ENCODE measurements at regions not wholly inside any gene's neighbourhood (a gene's known extent, or its start where the extent isn't known, plus 50 kb on each side); places are given as distances from the start of the nearest gene placed in this dataset.

GRCh38 chr2:14720739-14721138 is 88.2 kb downstream of the LRATD1 start:
- ChIA-PET POLR2A (no interaction called here), CTCF (no interaction called here)
- Histone ChIP-seq H3K4me3 (ENCODE audit: control extremely low read depth in 1 of 5, extremely low read depth in 1 of 5, insufficient read depth in 1 of 5, low read depth in 2 of 5, low read length in 4 of 5) (no peak overlapping the region), H3K4me1 (ENCODE audit: control insufficient read depth in 2 of 2, insufficient read depth in 2 of 2, low read length in 2 of 2) (no peaks in the 10 kb centered on the region), H2AFZ (ENCODE audit: insufficient read depth, low read depth, low read length, poor library complexity, severe bottlenecking) (no peak overlapping the region), H3K36me3 (replicated peaks in 1 of 2; ENCODE audit: control extremely low read depth in 1 of 2, control insufficient read depth in 1 of 2, extremely low read depth in 1 of 2, insufficient read depth in 2 of 2, low read length in 1 of 2) (no peaks in the 10 kb centered on the region), H4K20me1 (ENCODE audit: control insufficient read depth, insufficient read depth, low read length, poor library complexity, severe bottlenecking) (no peaks in the 10 kb centered on the region), H3K9me3 (ENCODE audit: control extremely low read depth in 1 of 3, control insufficient read depth in 2 of 3, insufficient read depth in 1 of 3, low read length in 2 of 3) (no peaks in the 10 kb centered on the region), H3K27me3 (replicated peaks in 1 of 4; ENCODE audit: control extremely low read depth in 1 of 4, control insufficient read depth in 3 of 4, insufficient read depth in 4 of 4, low read length in 3 of 4) (no peaks in the 10 kb centered on the region), H3K9ac (ENCODE audit: low read length) (no peak overlapping the region), H3K27ac (ENCODE audit: low read length in 2 of 2) (no peak overlapping the region), H3K79me2 (ENCODE audit: control insufficient read depth, insufficient read depth, low read length) (no peaks in the 10 kb centered on the region), H3K4me2 (replicated peaks; ENCODE audit: low read depth, low read length, poor library complexity, severe bottlenecking) (no peak overlapping the region)
- TF ChIP-seq, protein P1, sequence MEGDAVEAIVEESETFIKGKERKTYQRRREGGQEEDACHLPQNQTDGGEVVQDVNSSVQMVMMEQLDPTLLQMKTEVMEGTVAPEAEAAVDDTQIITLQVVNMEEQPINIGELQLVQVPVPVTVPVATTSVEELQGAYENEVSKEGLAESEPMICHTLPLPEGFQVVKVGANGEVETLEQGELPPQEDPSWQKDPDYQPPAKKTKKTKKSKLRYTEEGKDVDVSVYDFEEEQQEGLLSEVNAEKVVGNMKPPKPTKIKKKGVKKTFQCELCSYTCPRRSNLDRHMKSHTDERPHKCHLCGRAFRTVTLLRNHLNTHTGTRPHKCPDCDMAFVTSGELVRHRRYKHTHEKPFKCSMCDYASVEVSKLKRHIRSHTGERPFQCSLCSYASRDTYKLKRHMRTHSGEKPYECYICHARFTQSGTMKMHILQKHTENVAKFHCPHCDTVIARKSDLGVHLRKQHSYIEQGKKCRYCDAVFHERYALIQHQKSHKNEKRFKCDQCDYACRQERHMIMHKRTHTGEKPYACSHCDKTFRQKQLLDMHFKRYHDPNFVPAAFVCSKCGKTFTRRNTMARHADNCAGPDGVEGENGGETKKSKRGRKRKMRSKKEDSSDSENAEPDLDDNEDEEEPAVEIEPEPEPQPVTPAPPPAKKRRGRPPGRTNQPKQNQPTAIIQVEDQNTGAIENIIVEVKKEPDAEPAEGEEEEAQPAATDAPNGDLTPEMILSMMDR (IDR thresholded peaks at IDR 0.05): no peak
- TF ChIP-seq EZH2 (IDR thresholded peaks at IDR 0.05; ENCODE audit: borderline replicate concordance, insufficient read depth, low read depth, low read length, poor library complexity, severe bottlenecking): no peak
- H3K27ac Mint-ChIP-seq: no peak overlapping the region
- WGBS (ENCODE audit: insufficient coverage): no CpG with 5 or more reads among the region's 2 CpGs
- no peak for ATAC-seq (ENCODE audit: low read depth)
- no peaks in the 10 kb centered on the region for H3K4me1 Mint-ChIP-seq
- H3K27me3 Mint-ChIP-seq: no peaks in the 10 kb centered on the region
- H3K9me3 Mint-ChIP-seq (ENCODE audit: insufficient read depth): no peaks in the 10 kb centered on the region
- DNase-seq: no peak
- intact Hi-C loops (cut with micrococcal nuclease): no loop called here
- H3K4me3 Mint-ChIP-seq: no peak overlapping the region

DNA sequence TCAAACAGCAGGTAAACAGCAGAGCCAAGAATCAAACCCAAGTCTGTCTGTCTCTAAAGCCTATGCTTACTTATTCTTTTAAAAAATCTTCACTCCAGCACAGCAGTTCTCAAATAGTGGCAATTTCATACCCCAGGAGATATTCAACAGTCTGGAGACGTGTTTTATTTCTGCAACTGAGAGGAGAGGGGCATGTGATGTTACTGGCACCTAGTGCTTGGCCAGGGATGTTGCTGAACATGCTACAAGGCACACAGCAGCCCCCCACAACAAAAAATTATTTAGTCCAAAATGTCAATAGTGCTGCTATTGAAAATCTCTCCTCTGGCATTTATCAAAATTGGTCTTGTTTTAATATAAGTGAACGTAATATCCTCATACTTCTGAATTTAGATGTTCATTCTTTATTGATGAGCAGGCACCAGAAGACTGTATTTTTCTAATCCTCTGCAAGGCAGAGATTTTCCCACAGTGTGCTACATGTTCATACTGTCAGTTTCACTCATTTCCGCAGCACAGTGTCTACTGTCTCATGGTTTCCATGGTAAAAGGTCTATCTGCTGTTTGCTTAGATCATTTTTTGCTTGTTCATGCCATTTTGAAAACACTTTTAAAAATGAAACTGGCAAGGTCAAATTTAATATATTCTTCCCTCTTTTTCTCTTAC is 90.5 kb downstream of the LRATD1 start:
- Mint-ChIP-seq H3K27me3 (no peaks in the 10 kb centered on the region), H3K4me1 (no peaks in the 10 kb centered on the region), H3K9me3 (ENCODE audit: insufficient read depth) (no peaks in the 10 kb centered on the region), H3K27ac (no peak overlapping the region), H3K4me3 (no peak overlapping the region)
- POLR2A ChIA-PET: no interaction called here
- Histone ChIP-seq H3K4me3 (ENCODE audit: control extremely low read depth in 1 of 5, extremely low read depth in 1 of 5, insufficient read depth in 1 of 5, low read depth in 2 of 5, low read length in 4 of 5) (no peak overlapping the region), H3K9ac (ENCODE audit: low read length) (no peak overlapping the region), H3K27me3 (replicated peaks in 1 of 4; ENCODE audit: control extremely low read depth in 1 of 4, control insufficient read depth in 3 of 4, insufficient read depth in 4 of 4, low read length in 3 of 4) (no peaks in the 10 kb centered on the region), H3K4me2 (replicated peaks; ENCODE audit: low read depth, low read length, poor library complexity, severe bottlenecking) (no peak overlapping the region), H3K36me3 (replicated peaks in 1 of 2; ENCODE audit: control extremely low read depth in 1 of 2, control insufficient read depth in 1 of 2, extremely low read depth in 1 of 2, insufficient read depth in 2 of 2, low read length in 1 of 2) (no peaks in the 10 kb centered on the region), H3K79me2 (ENCODE audit: control insufficient read depth, insufficient read depth, low read length) (no peaks in the 10 kb centered on the region), H3K4me1 (ENCODE audit: control insufficient read depth in 2 of 2, insufficient read depth in 2 of 2, low read length in 2 of 2) (no peaks in the 10 kb centered on the region), H2AFZ (ENCODE audit: insufficient read depth, low read depth, low read length, poor library complexity, severe bottlenecking) (no peak overlapping the region), H3K27ac (ENCODE audit: low read length in 2 of 2) (no peak overlapping the region), H3K9me3 (ENCODE audit: control extremely low read depth in 1 of 3, control insufficient read depth in 2 of 3, insufficient read depth in 1 of 3, low read length in 2 of 3) (no peaks in the 10 kb centered on the region), H4K20me1 (ENCODE audit: control insufficient read depth, insufficient read depth, low read length, poor library complexity, severe bottlenecking) (no peaks in the 10 kb centered on the region)
- WGBS (ENCODE audit: insufficient coverage): no CpG with 5 or more reads among the region's 3 CpGs
- intact Hi-C loops (cut with micrococcal nuclease): no loop called here
- ATAC-seq (ENCODE audit: low read depth) (no peak), DNase-seq (no peak)
- TF ChIP-seq, protein P1 (IDR thresholded peaks at IDR 0.05): no peak
- no peak for TF ChIP-seq EZH2 (IDR thresholded peaks at IDR 0.05; ENCODE audit: borderline replicate concordance, insufficient read depth, low read depth, low read length, poor library complexity, severe bottlenecking)
- CTCF ChIA-PET: no interaction called here

Data from B cell (primary cell).